GM23338 (cell line): ENCODE measurements at regions not wholly inside any gene's neighbourhood (a gene's known extent, or its start where the extent isn't known, plus 50 kb on each side); places are given as distances from the start of the nearest gene placed in this dataset.

ENCODE experiments used
- ATAC-seq: fragments of 200-7000 bp; cut with Tn5 transposase; 3 replicates; pipeline ENCODE4 v1.9.1; 2020
- DNase-seq: peaks from one replicate; pipeline ENCODE4 v3.0.0-alpha.2; 2015; ENCODE audit warnings: low spot score
- H2AFZ ChIP-seq: fragments of 200-600 bp; sonication (generic); 2 replicates; pipeline ENCODE4 v1.8.0; 2016; ENCODE audit warnings: antibody characterized with exemption, mild to moderate bottlenecking, moderate library complexity
- H3F3A ChIP-seq: fragments of 200-600 bp; sonication (generic); replicated peaks from 2 replicates; pipeline ENCODE4 v1.8.0; 2017; ENCODE audit warnings: antibody characterized with exemption, mixed run types, low read depth
- H3K27ac ChIP-seq: fragments of 200-600 bp; sonication (generic); 2 replicates; pipeline ENCODE4 v1.6.1; 2016; ENCODE audit warnings: low read depth
- H3K27me3 ChIP-seq: fragments of 200-600 bp; sonication (generic); 2 replicates; pipeline ENCODE4 v1.8.0; 2016; ENCODE audit warnings: mild to moderate bottlenecking, mixed run types, moderate library complexity; ENCODE audit not compliant: insufficient read depth
- H3K36me3 ChIP-seq: fragments of 200-600 bp; sonication (generic); 2 replicates; pipeline ENCODE4 v1.8.0; 2016; ENCODE audit warnings: mild to moderate bottlenecking; ENCODE audit not compliant: insufficient read depth
- H3K4me1 ChIP-seq: fragments of 200-600 bp; sonication (generic); 2 replicates; pipeline ENCODE4 v1.8.0; 2016; ENCODE audit warnings: mild to moderate bottlenecking, moderate library complexity; ENCODE audit not compliant: insufficient read depth
- H3K4me2 ChIP-seq: fragments of 200-600 bp; sonication (generic); 2 replicates; pipeline ENCODE4 v1.7.1; 2017; ENCODE audit warnings: mixed run types
- H3K4me3 ChIP-seq: fragments of 200-600 bp; sonication (generic); 2 replicates; pipeline ENCODE4 v1.6.1; 2016; ENCODE audit warnings: mixed run types
- H3K79me2 ChIP-seq: fragments of 200-600 bp; sonication (generic); replicated peaks from 2 replicates; pipeline ENCODE4 v1.8.0; 2017; ENCODE audit warnings: mild to moderate bottlenecking; ENCODE audit not compliant: insufficient read depth
- H3K9me2 ChIP-seq: fragments of 200-600 bp; sonication (generic); 2 replicates; pipeline ENCODE4 v1.8.0; 2017; ENCODE audit not compliant: insufficient read depth
- H4K20me1 ChIP-seq: fragments of 200-600 bp; sonication (generic); replicated peaks from 2 replicates; pipeline ENCODE4 v1.8.0; 2017; ENCODE audit warnings: mild to moderate bottlenecking; ENCODE audit not compliant: insufficient read depth
- H3K27ac Mint-ChIP-seq: 2 replicates; pipeline ENCODE4 v1.8.0; 2020; ENCODE audit warnings: inconsistent platforms, mild to moderate bottlenecking, moderate library complexity, mixed read lengths
- H3K27me3 Mint-ChIP-seq: 3 replicates; pipeline ENCODE4 v1.8.0; 2022; ENCODE audit warnings: low read depth, mild to moderate bottlenecking, moderate library complexity, mixed read lengths, inconsistent platforms; ENCODE audit not compliant: insufficient read depth, poor library complexity
- H3K36me3 Mint-ChIP-seq: 3 replicates; pipeline ENCODE4 v1.8.0; 2021; ENCODE audit warnings: low read depth, mild to moderate bottlenecking, inconsistent platforms, moderate library complexity, mixed read lengths
- H3K4me1 Mint-ChIP-seq: 3 replicates; pipeline ENCODE4 v1.8.0; 2020; ENCODE audit warnings: mild to moderate bottlenecking, inconsistent platforms, mixed read lengths
- H3K4me3 Mint-ChIP-seq: 3 replicates; pipeline ENCODE4 v1.8.0; 2021; ENCODE audit warnings: moderate library complexity, mild to moderate bottlenecking, inconsistent platforms, mixed read lengths
- H3K9me3 Mint-ChIP-seq: 3 replicates; pipeline ENCODE4 v1.8.0; 2020; ENCODE audit warnings: moderate library complexity, mild to moderate bottlenecking, inconsistent platforms, mixed read lengths
- CREB1 ChIP-seq: fragments of 250-450 bp; sonication (Bioruptor Pico); IDR thresholded peaks from 2 replicates; pipeline ENCODE4 v1.5.0; 2020; ENCODE audit warnings: low read depth, mild to moderate bottlenecking, moderate library complexity
- CTCF ChIP-seq, 2 experiments: fragments of 200-600 bp in 1 of 2; sonication (generic) in 1 of 2; conservative IDR thresholded peaks; 2 replicates each; pipeline versions ENCODE4 v1.5.1 to v1.6.1; 2016 to 2017; ENCODE audit warnings: antibody characterized with exemption in 2 of 2, low read depth in 2 of 2, mild to moderate bottlenecking in 2 of 2, moderate library complexity in 1 of 2
- ETS1 ChIP-seq: IDR thresholded peaks from 2 replicates; pipeline ENCODE4 v1.6.1; 2016; ENCODE audit warnings: antibody characterized with exemption
- EZH2 ChIP-seq: fragments of 200-600 bp; sonication (generic); IDR thresholded peaks from one replicate; pipeline ENCODE4 v1.8.0; 2017; ENCODE audit warnings: antibody characterized with exemption, mild to moderate bottlenecking, low read depth; ENCODE audit not compliant: unreplicated experiment
- EZH2phosphoT487 ChIP-seq: fragments of 200-600 bp; sonication (generic); IDR thresholded peaks from one replicate; pipeline ENCODE4 v1.8.1; 2018; ENCODE audit warnings: antibody characterized with exemption; ENCODE audit not compliant: unreplicated experiment
- JUNB ChIP-seq: IDR thresholded peaks from one replicate; pipeline ENCODE4 v1.6.1; 2016; ENCODE audit warnings: antibody characterized with exemption; ENCODE audit not compliant: unreplicated experiment
- NANOG ChIP-seq: IDR thresholded peaks from 2 replicates; pipeline ENCODE4 v1.6.1; 2016; ENCODE audit warnings: antibody characterized with exemption, borderline replicate concordance
- POLR2AphosphoS5 ChIP-seq: IDR thresholded peaks from 2 replicates; pipeline ENCODE4 v1.6.1; 2016; ENCODE audit warnings: antibody characterized with exemption, low read depth
- REST ChIP-seq: IDR thresholded peaks from one replicate; pipeline ENCODE4 v1.6.1; 2018; ENCODE audit warnings: antibody characterized with exemption; ENCODE audit not compliant: unreplicated experiment
- STAT1 ChIP-seq: IDR thresholded peaks from one replicate; pipeline ENCODE4 v1.6.1; 2016; ENCODE audit warnings: antibody characterized with exemption; ENCODE audit not compliant: unreplicated experiment
- ZNF114 ChIP-seq: fragments of 250-450 bp; sonication (Bioruptor Pico); IDR thresholded peaks from 2 replicates; pipeline ENCODE4 v1.5.0; 2020; ENCODE audit warnings: mild to moderate bottlenecking, moderate library complexity
- ZNF331 ChIP-seq: fragments of 250-450 bp; sonication (Bioruptor Pico); IDR thresholded peaks from 2 replicates; pipeline ENCODE4 v1.5.0; 2020; ENCODE audit warnings: low read depth, mild to moderate bottlenecking, moderate library complexity
- TF ChIP-seq, protein P1 (sequence below): fragments of 250-450 bp; sonication (Bioruptor Pico); IDR thresholded peaks from 2 replicates; pipeline ENCODE4 v1.5.0; 2020; ENCODE audit warnings: mild to moderate bottlenecking, moderate library complexity

DNA sequence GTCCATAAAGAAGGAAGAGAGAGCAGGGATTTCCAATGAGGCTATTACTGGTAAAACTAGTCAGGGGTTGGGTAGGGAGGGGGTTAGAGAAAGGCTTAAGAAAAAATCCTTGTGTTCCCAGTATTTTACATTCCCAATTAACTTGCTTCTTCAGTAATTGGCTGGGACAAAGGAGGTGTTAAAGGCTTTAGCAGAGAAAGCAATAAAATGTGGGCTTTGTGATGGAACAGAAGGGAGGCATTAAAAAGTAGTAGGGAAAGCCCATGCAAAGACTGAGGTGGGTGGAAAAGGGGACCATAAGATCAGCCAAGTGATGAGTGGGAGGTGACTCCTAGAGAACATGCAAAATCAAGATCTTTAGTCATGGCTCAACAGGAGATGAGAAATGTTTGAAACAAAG lies 1467.2 kb downstream of the RPA4 start:
- Histone ChIP-seq H3K4me3 (no peak overlapping the region), H3K4me1 (0 out of 2 replicates have a peak, but pooled peaks cover 8% of the 10 kb centered on the region), H4K20me1 (no peaks in the 10 kb centered on the region), H2AFZ (no peak overlapping the region; the same call in 1 of the 2 replicates), H3K79me2 (no peaks in the 10 kb centered on the region), H3K36me3 (no peaks in the 10 kb centered on the region), H3K4me2 (no peak overlapping the region), H3F3A (no peaks in the 10 kb centered on the region), H3K27ac (no peak overlapping the region), H3K9me2 (no peaks in the 10 kb centered on the region), H3K27me3 (no peaks in the 10 kb centered on the region)
- no peak for TF ChIP-seq REST
- no peak for TF ChIP-seq CREB1 (CRISPR knock-in tag)
- no peak for TF ChIP-seq STAT1
- TF ChIP-seq ZNF114, result no peak
- no peak for TF ChIP-seq CTCF (conservative IDR thresholded peaks at IDR 0.05; ENCODE audit: low read depth in 2 of 2)
- no peak for TF ChIP-seq ETS1
- TF ChIP-seq, protein P1, sequence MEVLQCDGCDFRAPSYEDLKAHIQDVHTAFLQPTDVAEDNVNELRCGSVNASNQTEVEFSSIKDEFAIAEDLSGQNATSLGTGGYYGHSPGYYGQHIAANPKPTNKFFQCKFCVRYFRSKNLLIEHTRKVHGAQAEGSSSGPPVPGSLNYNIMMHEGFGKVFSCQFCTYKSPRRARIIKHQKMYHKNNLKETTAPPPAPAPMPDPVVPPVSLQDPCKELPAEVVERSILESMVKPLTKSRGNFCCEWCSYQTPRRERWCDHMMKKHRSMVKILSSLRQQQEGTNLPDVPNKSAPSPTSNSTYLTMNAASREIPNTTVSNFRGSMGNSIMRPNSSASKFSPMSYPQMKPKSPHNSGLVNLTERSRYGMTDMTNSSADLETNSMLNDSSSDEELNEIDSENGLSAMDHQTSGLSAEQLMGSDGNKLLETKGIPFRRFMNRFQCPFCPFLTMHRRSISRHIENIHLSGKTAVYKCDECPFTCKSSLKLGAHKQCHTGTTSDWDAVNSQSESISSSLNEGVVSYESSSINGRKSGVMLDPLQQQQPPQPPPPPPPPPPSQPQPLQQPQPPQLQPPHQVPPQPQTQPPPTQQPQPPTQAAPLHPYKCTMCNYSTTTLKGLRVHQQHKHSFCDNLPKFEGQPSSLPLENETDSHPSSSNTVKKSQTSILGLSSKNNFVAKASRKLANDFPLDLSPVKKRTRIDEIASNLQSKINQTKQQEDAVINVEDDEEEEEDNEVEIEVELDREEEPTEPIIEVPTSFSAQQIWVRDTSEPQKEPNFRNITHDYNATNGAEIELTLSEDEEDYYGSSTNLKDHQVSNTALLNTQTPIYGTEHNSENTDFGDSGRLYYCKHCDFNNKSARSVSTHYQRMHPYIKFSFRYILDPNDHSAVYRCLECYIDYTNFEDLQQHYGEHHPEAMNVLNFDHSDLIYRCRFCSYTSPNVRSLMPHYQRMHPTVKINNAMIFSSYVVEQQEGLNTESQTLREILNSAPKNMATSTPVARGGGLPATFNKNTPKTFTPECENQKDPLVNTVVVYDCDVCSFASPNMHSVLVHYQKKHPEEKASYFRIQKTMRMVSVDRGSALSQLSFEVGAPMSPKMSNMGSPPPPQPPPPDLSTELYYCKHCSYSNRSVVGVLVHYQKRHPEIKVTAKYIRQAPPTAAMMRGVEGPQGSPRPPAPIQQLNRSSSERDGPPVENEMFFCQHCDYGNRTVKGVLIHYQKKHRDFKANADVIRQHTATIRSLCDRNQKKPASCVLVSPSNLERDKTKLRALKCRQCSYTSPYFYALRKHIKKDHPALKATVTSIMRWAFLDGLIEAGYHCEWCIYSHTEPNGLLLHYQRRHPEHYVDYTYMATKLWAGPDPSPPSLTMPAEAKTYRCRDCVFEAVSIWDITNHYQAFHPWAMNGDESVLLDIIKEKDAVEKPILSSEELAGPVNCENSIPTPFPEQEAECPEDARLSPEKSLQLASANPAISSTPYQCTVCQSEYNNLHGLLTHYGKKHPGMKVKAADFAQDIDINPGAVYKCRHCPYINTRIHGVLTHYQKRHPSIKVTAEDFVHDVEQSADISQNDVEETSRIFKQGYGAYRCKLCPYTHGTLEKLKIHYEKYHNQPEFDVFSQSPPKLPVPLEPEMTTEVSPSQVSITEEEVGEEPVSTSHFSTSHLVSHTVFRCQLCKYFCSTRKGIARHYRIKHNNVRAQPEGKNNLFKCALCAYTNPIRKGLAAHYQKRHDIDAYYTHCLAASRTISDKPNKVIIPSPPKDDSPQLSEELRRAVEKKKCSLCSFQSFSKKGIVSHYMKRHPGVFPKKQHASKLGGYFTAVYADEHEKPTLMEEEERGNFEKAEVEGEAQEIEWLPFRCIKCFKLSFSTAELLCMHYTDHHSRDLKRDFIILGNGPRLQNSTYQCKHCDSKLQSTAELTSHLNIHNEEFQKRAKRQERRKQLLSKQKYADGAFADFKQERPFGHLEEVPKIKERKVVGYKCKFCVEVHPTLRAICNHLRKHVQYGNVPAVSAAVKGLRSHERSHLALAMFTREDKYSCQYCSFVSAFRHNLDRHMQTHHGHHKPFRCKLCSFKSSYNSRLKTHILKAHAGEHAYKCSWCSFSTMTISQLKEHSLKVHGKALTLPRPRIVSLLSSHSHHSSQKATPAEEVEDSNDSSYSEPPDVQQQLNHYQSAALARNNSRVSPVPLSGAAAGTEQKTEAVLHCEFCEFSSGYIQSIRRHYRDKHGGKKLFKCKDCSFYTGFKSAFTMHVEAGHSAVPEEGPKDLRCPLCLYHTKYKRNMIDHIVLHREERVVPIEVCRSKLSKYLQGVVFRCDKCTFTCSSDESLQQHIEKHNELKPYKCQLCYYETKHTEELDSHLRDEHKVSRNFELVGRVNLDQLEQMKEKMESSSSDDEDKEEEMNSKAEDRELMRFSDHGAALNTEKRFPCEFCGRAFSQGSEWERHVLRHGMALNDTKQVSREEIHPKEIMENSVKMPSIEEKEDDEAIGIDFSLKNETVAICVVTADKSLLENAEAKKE (CRISPR knock-in tag), result no peak
- no peak for TF ChIP-seq POLR2AphosphoS5
- no peak for TF ChIP-seq ZNF331 (CRISPR knock-in tag)
- TF ChIP-seq JUNB, result no peak
- no peak for TF ChIP-seq NANOG
- TF ChIP-seq EZH2phosphoT487, result no peak
- no peak for TF ChIP-seq EZH2
- no peak overlapping the region for H3K27ac Mint-ChIP-seq
- no peaks in the 10 kb centered on the region for H3K9me3 Mint-ChIP-seq
- DNase-seq, result no peak
- peaks cover 6% of the 10 kb centered on the region; the same call in 2 of the 3 replicates for H3K4me1 Mint-ChIP-seq
- no peaks in the 10 kb centered on the region for H3K36me3 Mint-ChIP-seq
- no peak overlapping the region for H3K4me3 Mint-ChIP-seq
- no peaks in the 10 kb centered on the region for H3K27me3 Mint-ChIP-seq
- peak; percentile 48 for ATAC-seq
